Gastroesophageal sphincter (tissue), 4 donors: ENCODE measurements at regions not wholly inside any gene's neighbourhood (a gene's known extent, or its start where the extent isn't known, plus 50 kb on each side); places are given as distances from the start of the nearest gene placed in this dataset.

Source experiments
- ATAC-seq: fragments of 150-250 bp; one replicate; pipeline ENCODE4 v1.9.1; 2016; ENCODE audit warnings: mild to moderate bottlenecking, moderate library complexity
- H3K27ac ChIP-seq, 4 donors: fragments of 200-600 bp; sonication (generic) in 3 of 4; 1 replicate in 3 of 4; 2 replicates in 1 of 4; pipeline ENCODE4 v1.5.1; 2016 to 2019
- H3K27me3 ChIP-seq: fragments of 200-600 bp; sonication (generic); one replicate; pipeline ENCODE4 v1.5.1; 2019
- H3K36me3 ChIP-seq, 2 donors: fragments of 200-600 bp; sonication (generic); one replicate each; pipeline ENCODE4 v1.5.1; 2019; ENCODE audit warnings: control low read depth in 1 of 2
- H3K4me1 ChIP-seq, 3 donors: fragments of 200-600 bp; sonication (generic); 1 replicate in 2 of 3; 2 replicates in 1 of 3; pipeline ENCODE4 v1.5.1; 2016 to 2019; ENCODE audit warnings: control low read depth in 2 of 3
- H3K4me3 ChIP-seq, 2 donors: fragments of 200-600 bp; sonication (generic); one replicate each; pipeline ENCODE4 v1.5.1; 2019; ENCODE audit warnings: mild to moderate bottlenecking in 1 of 2, moderate library complexity in 1 of 2
- H3K9me3 ChIP-seq, 3 donors: fragments of 200-600 bp; sonication (generic); one replicate each; pipeline ENCODE4 v1.5.1; 2017 to 2019; ENCODE audit warnings: control low read depth in 2 of 3
- EP300 ChIP-seq: sonication (generic); formaldehyde crosslinking; IDR thresholded peaks from one replicate; pipeline ENCODE4 v1.6.1; 2017; ENCODE audit warnings: antibody characterized with exemption, mild to moderate bottlenecking
- POLR2A ChIP-seq, 2 donors: fragments of 450-650 bp; IDR thresholded peaks; one replicate each; pipeline ENCODE4 v1.6.1; 2017; ENCODE audit warnings: antibody characterized with exemption in 2 of 2, mild to moderate bottlenecking in 2 of 2, moderate library complexity in 1 of 2
- POLR2AphosphoS5 ChIP-seq: sonication (generic); formaldehyde crosslinking; IDR thresholded peaks from one replicate; pipeline ENCODE4 v1.6.1; 2017; ENCODE audit warnings: antibody characterized with exemption
- WGBS, 2 donors: methylation state at CpG; one replicate each; pipeline ENCODE4 v1.1.5; 2018; ENCODE audit warnings: low coverage in 1 of 2; 5-methylcytosine and 5-hydroxymethylcytosine counted together
- TF ChIP-seq, protein P1 (sequence below), 4 experiments: fragments of 200-600 bp in 2 of 4; fragments of 450-650 bp in 2 of 4; sonication (generic) in 1 of 4; IDR thresholded peaks; one replicate each; pipeline ENCODE4 v1.5.1; 2017 to 2019; ENCODE audit warnings: antibody characterized with exemption in 4 of 4, mild to moderate bottlenecking in 2 of 4, moderate library complexity in 2 of 4

DNA sequence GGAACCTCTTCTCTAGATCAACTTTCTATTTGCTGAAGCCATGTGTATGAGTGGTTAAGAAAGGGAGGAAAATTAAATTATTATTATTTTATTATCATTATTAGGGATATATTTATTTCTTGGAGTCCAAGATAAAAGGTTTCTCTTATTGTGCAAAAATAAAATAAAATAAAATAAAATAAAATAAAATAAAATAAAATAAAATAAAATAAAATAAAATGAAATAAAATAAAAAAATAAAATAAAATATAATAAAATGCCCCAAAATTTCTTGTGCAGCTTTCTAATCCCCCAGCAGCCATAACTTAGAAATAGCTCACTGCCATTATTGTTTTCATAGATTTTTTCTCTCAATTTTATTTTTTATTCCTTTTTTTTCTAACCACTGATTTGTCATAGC, 526.8 kb downstream of the VGLL3 start:
- Histone ChIP-seq H3K4me3 (no peak overlapping the region), H3K27me3 (no peaks in the 10 kb centered on the region), H3K27ac (no peak overlapping the region), H3K36me3 (no peaks in the 10 kb centered on the region), H3K9me3 (no peaks in the 10 kb centered on the region), H3K4me1 (no peaks in the 10 kb centered on the region)
- no peak for ATAC-seq
- TF ChIP-seq POLR2AphosphoS5 = no peak

DNA sequence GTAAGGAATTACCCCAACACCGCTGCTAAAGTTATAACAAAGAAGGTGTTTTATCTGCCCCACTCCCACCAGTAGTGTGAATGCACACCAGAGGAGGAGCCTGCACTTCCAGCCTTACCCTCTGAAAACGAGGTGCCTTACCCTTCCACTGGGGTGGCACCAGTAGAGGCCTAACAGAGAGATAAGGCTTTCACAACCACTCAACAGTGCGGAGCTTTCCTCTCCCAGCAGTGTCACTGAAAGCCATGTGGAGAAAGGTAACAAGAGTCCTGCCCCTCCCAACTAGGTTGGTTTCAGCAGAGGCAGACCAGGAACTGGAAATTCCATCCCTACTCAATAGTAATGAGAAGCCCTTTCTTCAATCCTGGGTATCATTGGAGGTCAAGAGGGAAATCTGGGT, 539.2 kb downstream of the VGLL3 start:
- WGBS, 2 donors = 83 to 100% methylated on average over 1 of the region's 3 CpGs
- no peak for ATAC-seq
- Histone ChIP-seq H3K9me3 (no peaks in the 10 kb centered on the region), H3K27me3 (no peaks in the 10 kb centered on the region), H3K4me1 (no peaks in the 10 kb centered on the region), H3K4me3 (no peak overlapping the region), H3K27ac (no peak overlapping the region), H3K36me3 (no peaks in the 10 kb centered on the region)
- TF ChIP-seq POLR2A (IDR thresholded peaks at IDR 0.05) (no peak), POLR2AphosphoS5 (no peak), EP300 (no peak)
- TF ChIP-seq, protein P1, sequence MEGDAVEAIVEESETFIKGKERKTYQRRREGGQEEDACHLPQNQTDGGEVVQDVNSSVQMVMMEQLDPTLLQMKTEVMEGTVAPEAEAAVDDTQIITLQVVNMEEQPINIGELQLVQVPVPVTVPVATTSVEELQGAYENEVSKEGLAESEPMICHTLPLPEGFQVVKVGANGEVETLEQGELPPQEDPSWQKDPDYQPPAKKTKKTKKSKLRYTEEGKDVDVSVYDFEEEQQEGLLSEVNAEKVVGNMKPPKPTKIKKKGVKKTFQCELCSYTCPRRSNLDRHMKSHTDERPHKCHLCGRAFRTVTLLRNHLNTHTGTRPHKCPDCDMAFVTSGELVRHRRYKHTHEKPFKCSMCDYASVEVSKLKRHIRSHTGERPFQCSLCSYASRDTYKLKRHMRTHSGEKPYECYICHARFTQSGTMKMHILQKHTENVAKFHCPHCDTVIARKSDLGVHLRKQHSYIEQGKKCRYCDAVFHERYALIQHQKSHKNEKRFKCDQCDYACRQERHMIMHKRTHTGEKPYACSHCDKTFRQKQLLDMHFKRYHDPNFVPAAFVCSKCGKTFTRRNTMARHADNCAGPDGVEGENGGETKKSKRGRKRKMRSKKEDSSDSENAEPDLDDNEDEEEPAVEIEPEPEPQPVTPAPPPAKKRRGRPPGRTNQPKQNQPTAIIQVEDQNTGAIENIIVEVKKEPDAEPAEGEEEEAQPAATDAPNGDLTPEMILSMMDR (IDR thresholded peaks at IDR 0.05) = no peak

DNA sequence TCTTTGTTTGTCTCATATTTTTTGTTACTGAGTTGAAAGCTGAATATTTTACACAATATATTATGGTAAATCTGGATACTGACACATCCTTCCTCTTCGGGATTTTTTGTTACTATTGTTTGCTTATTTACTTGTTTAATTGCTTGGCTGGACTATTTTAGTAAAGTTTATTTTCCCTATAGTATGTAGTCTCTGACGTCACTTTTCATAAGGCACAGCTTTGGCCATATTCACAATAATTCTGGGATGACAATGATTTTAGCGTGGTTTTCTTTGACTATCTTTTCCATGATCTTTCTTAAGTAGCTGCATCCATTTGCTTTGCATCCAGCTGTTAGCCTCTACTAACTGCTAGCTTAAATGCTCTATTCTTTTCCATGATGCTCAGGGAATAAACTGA, 552.4 kb downstream of the VGLL3 start:
- Histone ChIP-seq H3K9me3 (no peaks in the 10 kb centered on the region), H3K4me3 (no peak overlapping the region), H3K27me3 (no peaks in the 10 kb centered on the region), H3K4me1 (no peaks in the 10 kb centered on the region), H3K36me3 (no peaks in the 10 kb centered on the region), H3K27ac (no peak overlapping the region)
- no peak for ATAC-seq
- 75 to 85% methylated on average over 2 to 3 of the region's 3 CpGs for WGBS, 2 donors
- TF ChIP-seq, protein P1 (IDR thresholded peaks at IDR 0.05) = no peak
- no peak for TF ChIP-seq POLR2A (IDR thresholded peaks at IDR 0.05)
- no peak for TF ChIP-seq POLR2AphosphoS5
- no peak for TF ChIP-seq EP300

DNA sequence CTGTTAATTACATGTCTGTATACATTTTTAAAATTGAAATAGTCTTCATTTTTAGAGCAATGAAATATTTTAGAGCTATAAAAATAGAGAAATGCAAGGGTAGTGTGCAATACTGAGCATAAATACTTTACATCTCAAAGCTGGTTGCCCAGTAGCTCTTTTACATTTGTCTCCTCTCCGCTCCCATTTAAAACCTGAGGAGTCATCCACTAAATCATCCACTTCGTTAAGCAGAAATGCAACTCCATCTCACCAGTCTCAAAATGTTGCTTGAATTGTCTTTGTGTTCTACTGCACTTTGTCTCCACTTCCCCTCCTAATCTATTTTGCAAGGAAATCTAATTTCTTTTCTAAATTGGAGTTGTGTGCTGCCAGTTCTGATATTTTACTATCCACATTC, 563.6 kb downstream of the VGLL3 start:
- WGBS, 2 donors = 64 to 84% methylated on average over 2 of the region's 2 CpGs
- TF ChIP-seq, protein P1 (IDR thresholded peaks at IDR 0.05) = no peak
- TF ChIP-seq EP300 (no peak), POLR2AphosphoS5 (no peak), POLR2A (IDR thresholded peaks at IDR 0.05) (no peak)
- Histone ChIP-seq H3K4me1 (no peaks in the 10 kb centered on the region), H3K27me3 (no peaks in the 10 kb centered on the region), H3K9me3 (peaks cover 0 to 9% (median 0%) of the 10 kb centered on the region in 3 donors), H3K4me3 (no peak overlapping the region), H3K27ac (no peak overlapping the region), H3K36me3 (no peaks in the 10 kb centered on the region)
- no peak for ATAC-seq

DNA sequence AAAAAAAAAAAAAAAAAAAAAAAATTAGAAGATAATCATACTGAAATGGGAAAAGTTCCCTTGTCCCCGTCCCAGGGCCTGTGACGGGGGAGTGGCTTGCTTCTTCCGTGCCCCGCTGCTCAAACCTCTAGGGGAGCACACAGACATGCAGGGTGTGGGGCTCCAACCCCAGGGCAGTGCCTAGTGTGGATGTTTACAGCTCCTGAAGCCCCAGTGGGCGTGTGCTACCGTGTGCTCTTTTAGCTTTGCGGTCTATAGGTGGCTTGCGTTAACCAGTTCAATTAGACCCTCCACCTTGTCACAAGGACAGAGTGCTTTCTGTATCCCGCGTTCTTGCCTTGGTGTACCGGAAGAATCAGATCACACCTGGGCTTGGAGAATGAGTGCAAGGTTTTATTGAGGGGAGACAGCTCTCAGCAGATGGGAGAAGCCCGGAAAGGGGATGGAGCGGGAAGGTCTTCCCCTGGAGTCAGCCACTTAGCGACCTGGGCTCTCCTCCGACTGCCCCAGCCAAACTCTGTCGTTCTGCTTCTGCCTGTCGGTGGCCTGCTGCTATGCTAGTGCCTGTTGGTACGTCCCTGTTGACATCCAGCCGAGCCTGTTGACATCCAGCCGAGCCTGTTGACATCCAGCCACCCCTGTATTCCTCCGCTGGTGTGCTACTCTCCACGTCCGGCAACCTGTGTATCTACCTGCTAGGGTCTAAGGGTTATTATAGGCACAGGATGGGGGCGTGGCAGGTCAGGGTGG, 569.8 kb downstream of the VGLL3 start:
- Histone ChIP-seq H3K27me3 (no peaks in the 10 kb centered on the region), H3K9me3 (peaks cover 0 to 9% (median 0%) of the 10 kb centered on the region in 3 donors), H3K27ac (no peak overlapping the region), H3K4me1 (no peaks in the 10 kb centered on the region), H3K4me3 (no peak overlapping the region), H3K36me3 (no peaks in the 10 kb centered on the region)
- TF ChIP-seq, protein P1 (IDR thresholded peaks at IDR 0.05) = no peak
- TF ChIP-seq EP300 (no peak), POLR2A (IDR thresholded peaks at IDR 0.05) (no peak), POLR2AphosphoS5 (no peak)
- ATAC-seq = no peak
- WGBS, 2 donors = 94 to 100% methylated on average over 2 to 6 of the region's 24 CpGs
